NCI-H2227 (cell line): ENCODE measurements at regions not wholly inside any gene's neighbourhood (a gene's known extent, or its start where the extent isn't known, plus 50 kb on each side); places are given as distances from the start of the nearest gene placed in this dataset.

Source experiments
- DNase-seq: peaks from one replicate; lab custom pipeline; 2025; ENCODE audit not compliant: unreplicated experiment; lab: John Stamatoyannopoulos, UW

DNA sequence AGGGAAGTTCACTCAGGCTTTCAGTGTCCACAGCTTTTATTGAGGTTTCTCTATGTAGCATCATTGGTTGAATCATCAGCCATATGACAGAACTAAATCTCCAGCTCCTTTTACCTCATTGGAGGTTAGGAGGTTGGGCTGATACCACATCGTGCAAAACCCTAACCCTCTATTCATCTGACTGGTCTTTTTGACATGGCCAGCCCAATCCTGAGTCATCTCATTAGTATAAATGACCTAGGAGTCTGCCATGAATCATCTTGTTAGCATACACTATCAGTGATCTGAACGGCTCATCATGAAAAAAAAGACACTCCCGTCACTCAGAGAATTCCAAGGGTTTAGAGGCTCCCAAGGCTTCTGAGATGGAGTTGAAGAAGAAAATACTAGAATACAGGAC, 669.8 kb upstream of the POT1 start:
- no peak for DNase-seq

DNA sequence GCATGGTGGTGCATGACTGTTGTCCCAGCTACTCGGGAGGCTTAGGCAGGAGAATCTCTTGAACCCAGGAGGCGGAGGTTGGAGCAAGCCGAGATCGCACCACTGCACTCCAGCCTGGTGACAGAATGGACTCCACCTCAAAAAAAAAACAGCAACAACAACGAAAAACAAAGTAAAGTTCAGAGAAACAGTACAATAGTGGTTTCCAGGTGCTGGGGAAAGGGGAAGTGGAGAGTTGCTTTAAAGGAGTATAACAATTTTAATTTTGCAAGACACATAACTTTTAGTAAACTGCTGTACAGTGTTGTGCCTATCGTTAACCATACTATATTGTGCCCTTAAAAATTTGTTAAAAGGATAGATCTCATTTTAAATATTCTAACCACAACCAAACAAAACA, 662.7 kb upstream of the POT1 start:
- no peak for DNase-seq

DNA sequence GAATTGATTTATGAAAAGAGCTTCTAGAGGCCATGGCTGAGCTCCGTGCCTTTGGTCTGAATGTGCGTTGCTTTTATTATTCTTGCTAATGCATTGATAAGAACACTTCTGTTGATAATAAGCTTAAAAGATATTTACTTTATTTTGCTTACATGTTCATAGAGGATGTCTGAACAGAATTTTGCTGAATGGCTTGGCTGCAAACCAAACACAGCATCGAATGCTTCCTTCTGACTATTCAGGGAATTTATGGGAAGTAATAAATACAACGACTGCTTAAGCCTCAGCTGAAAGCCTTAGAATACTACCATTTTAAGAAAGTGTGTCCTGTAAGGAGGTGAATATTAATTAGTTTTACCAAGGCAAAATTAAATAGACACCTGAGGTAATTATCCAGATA, 643.5 kb upstream of the POT1 start:
- DNase-seq = no peak

DNA sequence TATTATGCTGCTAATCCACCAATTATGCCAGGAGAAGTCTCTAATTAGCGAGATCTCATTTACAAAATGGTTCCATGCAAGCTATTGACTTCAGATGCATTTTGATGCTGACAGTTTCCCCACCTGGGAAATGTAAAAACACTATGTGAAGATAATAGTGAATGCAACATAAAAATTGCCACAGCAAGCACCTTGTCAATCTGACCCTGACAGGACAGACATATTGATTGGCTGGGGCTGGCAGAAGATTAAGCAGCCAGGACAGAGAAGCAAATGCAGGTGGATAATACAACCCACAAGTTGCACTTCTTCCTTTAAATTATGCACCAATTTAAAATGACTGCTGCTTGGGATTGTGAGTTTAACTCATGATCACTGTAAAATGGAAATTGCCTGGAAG, 642.8 kb upstream of the POT1 start:
- no peak for DNase-seq

DNA sequence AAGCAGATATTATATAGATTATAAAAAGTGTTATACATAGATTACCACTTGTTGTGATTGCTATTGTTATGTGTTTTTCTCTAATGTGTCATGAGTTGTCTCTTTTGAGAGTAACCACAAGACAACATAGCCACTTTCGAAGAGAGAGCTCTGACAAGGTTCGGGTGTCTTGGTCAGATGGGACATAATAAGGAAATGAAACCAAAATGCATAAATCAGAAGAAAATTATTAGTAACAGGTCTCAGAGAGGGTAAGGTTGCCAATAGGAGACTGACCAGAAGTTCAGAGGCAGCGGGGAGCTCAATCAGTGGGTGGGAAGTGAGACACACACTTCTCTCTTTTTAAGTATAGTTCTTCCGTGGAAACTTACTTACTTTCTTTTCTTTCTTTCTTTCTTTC, 639.2 kb upstream of the POT1 start:
- no peak for DNase-seq

DNA sequence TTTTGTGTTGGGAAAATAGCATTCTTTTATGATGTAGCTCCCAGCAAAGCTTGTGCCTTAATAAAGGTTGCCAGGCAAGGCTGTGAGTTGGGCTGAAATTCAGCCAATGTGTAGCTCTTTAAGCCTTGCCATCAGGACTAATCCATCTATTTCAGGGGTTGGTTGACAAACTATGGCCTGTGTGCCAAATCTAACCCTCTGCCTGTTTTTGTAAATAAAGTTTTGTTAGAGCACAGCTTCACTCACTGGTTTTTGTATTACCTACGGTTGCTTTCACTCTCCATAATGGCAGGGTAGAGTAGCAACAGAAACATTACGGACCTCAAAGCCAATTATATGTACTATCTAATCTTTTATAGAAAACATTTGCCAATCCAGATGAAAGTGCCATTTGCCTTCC, 638.1 kb upstream of the POT1 start:
- DNase-seq = no peak

DNA sequence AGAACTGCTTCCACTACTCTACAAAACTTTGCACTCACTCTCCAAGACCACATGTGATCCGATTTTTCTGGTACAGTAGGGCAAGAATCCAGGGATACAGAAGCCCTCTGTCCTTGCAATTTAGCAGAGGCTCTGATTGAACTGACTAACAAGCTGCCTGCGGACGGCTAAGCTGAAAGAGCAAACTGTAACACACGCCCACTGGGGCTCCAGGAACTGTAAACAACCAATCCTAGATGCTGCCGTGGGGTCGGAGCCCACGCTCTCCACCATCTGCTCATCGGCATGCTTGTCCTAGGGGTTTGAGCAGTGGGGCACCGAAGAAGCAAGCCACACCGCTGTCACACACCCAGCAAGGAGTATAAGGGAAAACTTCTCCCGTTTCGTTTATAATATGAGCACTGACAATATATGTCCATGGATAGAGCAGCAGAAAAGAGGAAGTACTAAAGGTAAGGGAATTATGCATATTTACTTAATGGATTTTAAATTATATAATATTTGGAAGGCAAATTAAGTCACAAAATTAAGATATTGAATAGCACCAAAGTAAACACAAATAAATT, 634.4 kb upstream of the POT1 start:
- DNase-seq = no peak

DNA sequence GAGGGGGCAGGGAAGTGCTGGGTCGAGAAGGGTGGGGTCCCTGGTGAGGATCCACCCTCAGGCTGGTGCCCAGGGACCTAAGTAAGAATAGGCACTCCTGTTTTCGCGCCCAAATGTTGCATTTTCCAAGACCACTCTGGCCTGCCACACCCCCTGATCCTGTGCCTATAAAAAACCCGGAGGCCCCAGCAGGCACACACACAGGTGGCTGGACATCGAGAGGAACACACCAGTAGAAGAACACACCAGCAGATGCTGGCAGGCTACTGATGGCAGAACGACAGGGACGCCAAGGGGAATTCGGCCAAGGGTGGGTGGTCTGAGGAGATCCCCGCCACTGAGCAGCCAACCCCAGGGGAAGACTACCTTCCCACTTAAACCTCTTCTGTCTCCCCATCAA, 633.9 kb upstream of the POT1 start:
- no peak for DNase-seq

DNA sequence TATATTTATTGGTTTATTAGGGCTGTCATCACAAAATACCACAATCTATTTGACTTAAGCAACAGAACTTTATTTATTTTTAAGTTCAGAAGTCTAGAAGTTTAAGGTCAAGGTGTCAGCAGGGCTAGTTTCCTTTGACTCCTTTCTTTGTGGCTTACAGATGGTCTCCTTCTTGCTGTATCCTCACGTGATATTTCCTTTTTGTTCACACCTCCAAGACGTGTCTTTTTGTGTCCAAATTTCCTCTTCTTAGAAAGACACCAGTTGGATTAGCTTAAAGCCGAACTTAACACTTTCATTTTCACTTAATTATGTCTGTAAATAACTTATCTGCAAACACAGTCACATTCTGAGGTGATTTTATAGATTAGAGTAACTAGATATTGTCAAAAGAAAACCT, 631.4 kb upstream of the POT1 start:
- no peak for DNase-seq

DNA sequence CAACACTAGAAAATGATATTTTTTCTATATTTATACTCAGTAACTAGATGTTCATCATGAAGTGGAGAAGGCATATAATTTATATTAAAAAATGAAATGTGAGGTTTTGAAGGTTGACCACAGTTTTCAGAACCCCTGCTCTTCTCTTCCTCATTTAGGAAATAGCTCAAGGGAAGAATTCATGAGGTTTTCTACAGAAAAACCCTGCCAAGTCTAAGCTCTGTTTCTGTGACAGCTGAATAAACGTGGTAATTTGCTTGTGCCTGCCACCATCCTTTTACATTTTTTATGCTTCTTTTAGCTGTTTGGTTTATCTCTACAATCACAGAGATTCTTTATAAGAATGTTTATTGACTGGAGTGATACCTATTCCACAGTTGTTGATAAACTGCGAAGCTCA, 630.3 kb upstream of the POT1 start:
- no peak for DNase-seq

DNA sequence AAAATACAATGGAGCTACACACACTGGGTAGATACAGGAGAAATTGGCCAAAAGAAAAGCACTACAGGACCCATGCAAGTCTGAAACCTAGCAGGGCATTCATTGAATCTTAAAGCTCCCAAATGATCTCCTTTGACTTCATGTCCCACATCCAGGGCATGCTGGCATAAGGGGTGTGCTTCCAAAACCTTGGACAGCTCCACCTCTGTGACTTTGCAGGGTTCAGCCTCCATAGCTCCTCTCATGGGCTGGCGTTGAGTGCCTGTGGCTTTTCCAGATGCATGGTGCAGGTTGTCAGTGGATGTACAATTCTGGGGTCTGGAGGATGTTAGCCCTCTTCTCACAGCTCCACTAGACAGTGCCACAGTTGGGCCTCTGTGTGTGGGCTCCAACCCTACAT, 626.3 kb upstream of the POT1 start:
- DNase-seq = no peak

DNA sequence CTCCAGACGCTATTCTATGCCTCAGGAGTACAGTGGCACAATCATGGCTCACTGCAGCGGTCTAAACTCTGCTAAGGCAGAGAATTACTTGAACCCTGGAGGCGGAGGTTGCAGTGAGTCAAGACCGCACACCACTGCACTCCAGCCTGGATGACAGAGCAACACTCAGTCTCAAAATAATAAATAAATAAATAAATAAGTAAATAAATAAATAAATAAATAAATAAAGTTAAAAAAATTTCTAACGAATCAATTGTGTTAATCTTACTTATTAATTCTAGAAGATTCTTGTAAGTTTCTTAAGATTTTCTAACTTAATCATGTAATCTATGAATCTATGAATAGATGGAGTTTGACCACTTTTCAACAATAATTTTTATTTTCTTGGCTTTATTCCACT, 621.4 kb upstream of the POT1 start:
- DNase-seq = no peak

DNA sequence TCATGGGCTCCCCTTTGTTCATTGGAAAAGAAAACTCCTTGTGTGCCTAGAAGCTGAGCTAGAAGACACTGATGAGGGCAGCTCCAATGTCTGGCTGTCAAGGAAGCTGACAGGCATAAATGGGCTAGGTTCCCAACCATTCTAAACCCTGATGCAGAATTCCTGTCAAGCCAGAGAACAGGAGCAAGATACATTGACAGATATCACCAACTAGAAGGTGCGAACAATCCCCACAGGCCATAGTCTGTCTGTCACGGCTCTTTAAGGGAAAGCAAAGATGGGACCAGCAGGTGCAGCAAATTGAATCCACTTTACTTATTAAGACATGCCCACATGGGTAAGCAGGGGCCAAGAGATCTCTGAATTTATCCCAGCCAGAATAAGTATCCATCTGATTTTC, 617.9 kb upstream of the POT1 start:
- DNase-seq = no peak

DNA sequence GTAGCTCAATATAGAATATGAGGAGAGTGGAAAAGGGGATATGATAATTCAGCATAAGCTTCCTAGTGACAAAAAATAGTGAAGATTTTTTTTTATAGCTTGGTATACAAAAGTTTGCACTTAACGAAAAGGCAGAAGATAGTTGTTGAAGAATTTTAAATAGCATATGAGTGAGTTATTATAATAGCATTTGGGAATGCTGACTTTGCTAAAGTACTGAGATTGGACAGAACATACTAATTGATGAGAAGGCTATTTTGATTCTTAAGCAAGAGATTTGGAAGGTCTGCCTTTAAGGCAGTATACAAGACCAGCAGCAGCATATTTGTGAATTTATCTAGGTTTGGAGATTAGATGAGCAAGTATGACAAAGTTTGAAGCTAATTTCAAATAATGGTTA, 600.9 kb upstream of the POT1 start:
- no peak for DNase-seq

DNA sequence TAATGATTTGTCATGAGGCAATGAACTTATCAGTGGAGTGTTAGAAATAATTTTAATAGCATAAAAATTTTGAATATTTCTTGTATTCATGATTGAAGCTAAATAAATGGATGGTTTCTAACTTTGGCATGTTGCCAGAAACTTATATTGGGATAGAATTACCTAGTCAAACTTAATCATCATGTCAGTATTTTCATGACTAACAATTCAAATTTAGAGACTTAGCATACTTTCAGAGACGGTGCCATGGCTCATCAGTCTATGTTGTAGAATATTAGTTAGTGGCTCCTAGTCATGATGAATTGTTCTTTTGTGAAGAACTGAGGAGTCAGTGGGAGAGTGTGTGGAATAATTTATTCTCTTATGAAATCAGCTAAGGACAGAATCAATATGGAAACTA, 599.6 kb upstream of the POT1 start:
- DNase-seq = no peak

DNA sequence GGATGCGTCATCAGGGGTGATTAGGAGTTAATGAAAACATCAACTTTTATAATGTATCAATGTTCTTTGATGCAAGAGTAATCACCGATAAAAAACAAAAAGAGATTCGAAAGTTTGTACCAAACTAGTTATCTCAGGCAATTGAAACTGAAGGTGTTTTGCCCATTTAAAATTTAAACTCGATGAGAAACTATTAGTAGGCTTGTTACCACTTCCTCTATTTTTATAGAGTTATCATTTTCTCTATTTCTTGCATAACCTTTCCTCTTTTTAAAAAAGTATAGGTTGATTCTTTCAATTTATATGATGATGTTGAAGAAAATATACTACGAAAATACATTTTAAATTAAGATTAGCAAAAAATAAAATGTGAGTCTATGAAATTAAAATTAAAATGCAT, 597.3 kb upstream of the POT1 start:
- no peak for DNase-seq

DNA sequence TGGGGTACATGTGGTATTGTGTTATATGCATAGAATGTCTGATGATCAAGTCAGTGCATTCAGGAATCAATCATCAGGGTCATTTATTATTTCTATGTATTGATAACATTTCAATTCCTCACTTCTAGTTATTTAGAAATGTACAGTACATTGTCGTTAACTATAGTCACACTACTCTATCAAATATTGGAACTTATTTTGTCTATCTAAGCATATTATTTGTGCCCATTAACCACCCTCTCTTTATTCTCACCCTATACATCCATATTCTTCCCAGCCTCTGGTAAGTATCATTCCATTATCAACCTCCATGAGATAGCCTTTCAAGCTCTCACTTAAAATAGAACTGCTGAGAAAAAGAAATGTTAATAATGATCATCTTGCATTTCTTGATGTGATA, 596.5 kb upstream of the POT1 start:
- no peak for DNase-seq

DNA sequence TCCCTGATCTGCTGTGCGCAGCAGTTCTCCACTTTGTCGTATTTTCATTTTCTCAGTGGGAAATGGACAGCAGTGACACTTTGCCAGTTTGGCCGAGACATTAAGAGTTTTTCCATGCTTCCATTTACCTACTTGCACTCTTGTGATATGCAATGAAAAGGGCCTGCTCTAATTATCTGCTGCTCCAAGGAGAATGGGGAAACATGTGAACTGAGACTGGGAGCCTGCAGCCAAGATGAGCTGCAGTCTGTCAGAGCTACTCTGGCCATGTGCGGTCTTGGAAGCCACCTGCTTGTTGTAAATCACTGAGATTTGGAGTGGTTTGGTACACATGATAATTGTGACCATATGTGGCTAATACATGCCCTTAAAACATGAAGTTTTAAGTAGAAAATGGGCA, 586.6 kb upstream of the POT1 start:
- DNase-seq = no peak

DNA sequence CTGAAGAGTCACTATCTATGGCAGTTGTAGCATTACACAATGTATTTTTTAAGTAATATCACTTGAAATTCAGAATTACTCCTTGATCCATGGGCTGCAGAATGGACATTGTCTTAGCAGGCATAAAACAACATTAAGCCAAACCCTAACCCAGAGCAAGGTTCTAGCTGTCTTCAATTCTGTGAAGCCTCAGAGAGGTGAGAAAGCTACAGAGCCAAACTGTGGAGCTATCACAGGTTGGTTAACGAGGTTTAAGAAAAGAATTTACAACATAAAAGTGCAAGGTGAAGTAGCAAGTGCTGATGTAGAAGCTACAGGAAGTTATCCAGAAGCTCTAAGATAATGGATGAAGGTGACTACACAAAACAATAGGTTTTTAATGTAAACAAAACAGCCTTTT, 582.7 kb upstream of the POT1 start:
- DNase-seq = no peak

DNA sequence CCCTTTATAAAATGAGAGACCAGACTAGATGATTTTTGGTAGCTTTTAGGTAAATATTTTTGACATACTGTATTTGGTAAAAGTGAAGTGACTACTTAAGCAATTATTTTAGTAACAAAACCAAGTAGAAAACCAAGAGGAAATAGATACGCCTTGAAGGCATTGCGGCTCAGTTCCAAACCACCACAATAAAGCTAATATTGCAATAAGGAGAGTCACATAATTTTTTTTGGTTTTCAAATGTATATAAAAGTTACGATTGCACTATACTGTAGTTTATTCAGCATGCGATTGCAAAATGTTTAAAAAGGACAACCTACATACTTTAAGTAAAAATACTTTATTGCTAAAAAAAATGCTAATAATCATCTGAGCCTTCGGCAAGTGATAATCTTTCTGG, 581.7 kb upstream of the POT1 start:
- no peak for DNase-seq

DNA sequence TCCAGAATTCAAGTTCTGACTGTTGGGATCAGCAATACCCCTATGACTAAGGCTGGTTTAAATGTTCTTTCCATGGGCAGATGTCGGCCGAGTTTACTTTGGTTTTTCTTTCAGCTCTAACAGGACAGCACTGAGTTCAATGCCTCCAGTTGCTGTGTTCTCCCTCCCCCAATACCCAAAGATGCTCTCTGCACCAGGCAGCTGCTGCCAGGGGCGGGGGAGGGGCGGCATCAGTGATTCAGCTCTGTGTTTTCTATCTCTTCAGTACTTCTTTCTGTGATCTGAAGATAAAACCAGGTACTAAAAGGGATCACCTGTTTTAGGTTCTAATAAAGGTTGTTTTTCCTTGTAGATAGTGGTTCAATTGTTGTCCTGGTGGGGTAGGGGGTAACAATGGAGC, 576.7 kb upstream of the POT1 start:
- no peak for DNase-seq

DNA sequence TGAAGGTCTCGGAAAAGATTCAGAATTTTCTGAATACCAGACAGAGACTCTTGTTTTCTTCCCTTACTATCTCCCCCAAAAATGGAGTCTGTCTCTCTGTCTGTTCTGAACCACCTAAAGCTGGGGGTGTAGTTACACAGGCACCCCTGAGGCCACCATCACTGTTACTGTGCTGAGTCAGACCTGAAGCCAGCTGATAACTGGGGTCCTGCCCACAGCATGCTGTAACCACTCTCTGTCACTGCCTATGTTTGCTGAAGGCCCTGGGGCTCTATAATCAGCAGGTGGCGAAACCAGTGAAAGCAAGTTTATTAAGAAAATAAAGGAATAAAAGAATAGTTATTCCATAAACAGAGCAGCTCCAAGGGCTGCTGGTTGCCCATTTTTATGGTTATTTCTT, 575.2 kb upstream of the POT1 start:
- DNase-seq = no peak

DNA sequence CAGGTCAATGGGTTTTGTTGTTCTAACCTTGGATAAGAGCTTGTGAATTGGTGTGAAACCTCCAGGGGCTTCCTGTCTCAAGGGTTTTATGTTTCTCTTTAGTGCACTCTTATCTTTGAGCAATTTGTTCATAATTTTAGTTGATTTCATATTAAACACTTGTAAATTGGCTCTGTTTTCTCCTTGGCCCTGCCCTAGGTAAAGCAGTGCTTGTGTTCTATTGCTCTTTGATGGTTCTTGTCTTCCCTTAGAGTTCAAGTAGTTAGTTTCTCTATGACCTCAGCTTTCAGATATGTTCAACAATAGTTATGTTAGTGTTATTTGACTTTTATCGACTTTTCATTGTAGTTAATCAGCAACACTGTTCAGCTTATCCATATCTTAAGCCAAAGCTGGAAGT, 566.4 kb upstream of the POT1 start:
- no peak for DNase-seq

DNA sequence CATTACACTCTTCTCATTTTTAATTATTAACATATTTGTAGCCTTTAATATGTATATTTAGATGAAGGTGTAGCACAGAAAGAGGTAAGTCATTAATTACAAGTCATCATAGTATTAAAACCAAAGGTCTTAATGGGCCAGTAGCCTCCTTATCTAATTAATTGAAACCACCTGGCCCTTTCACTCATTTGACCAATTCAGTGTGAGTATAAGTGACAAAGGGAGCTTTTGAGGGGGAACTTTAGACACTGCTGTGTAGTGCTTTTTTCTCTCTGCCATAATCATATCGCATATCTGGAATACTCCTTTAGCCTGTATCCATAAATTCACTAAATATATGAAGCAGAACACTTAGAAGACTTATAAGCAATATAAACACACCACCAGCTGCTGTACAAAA, 562.9 kb upstream of the POT1 start:
- no peak for DNase-seq
